Nephron progenitor cell (in vitro differentiated cells): ENCODE measurements at regions not wholly inside any gene's neighbourhood (a gene's known extent, or its start where the extent isn't known, plus 50 kb on each side); places are given as distances from the start of the nearest gene placed in this dataset.

ENCODE experiments used
- DNase-seq: peaks from one replicate; pipeline ENCODE4 v3.0.0; 2021
- H3K27ac Mint-ChIP-seq: 2 replicates; pipeline ENCODE4 v1.8.0; 2021; ENCODE audit warnings: mild to moderate bottlenecking, moderate library complexity, mixed read lengths
- H3K27me3 Mint-ChIP-seq: 2 replicates; pipeline ENCODE4 v1.8.0; 2021; ENCODE audit warnings: mild to moderate bottlenecking, low read depth, mixed read lengths; ENCODE audit not compliant: poor library complexity
- H3K36me3 Mint-ChIP-seq: 2 replicates; pipeline ENCODE4 v1.8.0; 2021; ENCODE audit warnings: low read depth, mixed read lengths
- H3K4me1 Mint-ChIP-seq: 2 replicates; pipeline ENCODE4 v1.8.0; 2021; ENCODE audit warnings: mixed read lengths
- H3K4me3 Mint-ChIP-seq: 2 replicates; pipeline ENCODE4 v1.8.0; 2021; ENCODE audit warnings: mild to moderate bottlenecking, moderate library complexity, mixed read lengths
- H3K9me3 Mint-ChIP-seq: 2 replicates; pipeline ENCODE4 v1.8.0; 2021; ENCODE audit warnings: mild to moderate bottlenecking, moderate library complexity, mixed read lengths
- TF ChIP-seq, protein P1 (sequence below): fragments of 200-600 bp; sonication (generic); IDR thresholded peaks from 2 replicates; pipeline ENCODE4 v1.5.0; 2021; ENCODE audit warnings: antibody characterized with exemption

DNA sequence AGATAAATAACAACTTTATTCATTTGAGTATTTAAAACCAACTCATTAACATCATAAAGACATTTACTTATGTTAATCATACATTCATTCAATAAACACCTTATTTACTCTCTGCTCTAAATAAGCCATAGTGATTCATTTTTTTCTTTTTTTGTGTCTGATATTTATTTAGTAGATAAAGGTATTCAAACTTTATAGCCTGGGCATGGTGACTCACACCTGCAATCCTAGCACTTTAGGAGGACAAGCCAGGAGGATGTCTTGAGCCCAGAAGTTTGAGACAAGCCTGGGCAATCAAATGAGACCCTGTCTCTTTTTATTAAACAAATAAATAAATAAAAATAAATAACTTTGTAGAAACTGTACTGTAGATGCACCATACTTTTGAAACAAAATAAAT is 771.3 kb upstream of the PCDH7 start:
- DNase-seq: no peak
- TF ChIP-seq, protein P1, sequence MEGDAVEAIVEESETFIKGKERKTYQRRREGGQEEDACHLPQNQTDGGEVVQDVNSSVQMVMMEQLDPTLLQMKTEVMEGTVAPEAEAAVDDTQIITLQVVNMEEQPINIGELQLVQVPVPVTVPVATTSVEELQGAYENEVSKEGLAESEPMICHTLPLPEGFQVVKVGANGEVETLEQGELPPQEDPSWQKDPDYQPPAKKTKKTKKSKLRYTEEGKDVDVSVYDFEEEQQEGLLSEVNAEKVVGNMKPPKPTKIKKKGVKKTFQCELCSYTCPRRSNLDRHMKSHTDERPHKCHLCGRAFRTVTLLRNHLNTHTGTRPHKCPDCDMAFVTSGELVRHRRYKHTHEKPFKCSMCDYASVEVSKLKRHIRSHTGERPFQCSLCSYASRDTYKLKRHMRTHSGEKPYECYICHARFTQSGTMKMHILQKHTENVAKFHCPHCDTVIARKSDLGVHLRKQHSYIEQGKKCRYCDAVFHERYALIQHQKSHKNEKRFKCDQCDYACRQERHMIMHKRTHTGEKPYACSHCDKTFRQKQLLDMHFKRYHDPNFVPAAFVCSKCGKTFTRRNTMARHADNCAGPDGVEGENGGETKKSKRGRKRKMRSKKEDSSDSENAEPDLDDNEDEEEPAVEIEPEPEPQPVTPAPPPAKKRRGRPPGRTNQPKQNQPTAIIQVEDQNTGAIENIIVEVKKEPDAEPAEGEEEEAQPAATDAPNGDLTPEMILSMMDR: no peak
- H3K36me3 Mint-ChIP-seq: no peaks in the 10 kb centered on the region
- no peak overlapping the region for H3K4me3 Mint-ChIP-seq
- no peaks in the 10 kb centered on the region for H3K9me3 Mint-ChIP-seq
- H3K4me1 Mint-ChIP-seq: no peaks in the 10 kb centered on the region
- H3K27me3 Mint-ChIP-seq: no peaks in the 10 kb centered on the region
- H3K27ac Mint-ChIP-seq: no peak overlapping the region

DNA sequence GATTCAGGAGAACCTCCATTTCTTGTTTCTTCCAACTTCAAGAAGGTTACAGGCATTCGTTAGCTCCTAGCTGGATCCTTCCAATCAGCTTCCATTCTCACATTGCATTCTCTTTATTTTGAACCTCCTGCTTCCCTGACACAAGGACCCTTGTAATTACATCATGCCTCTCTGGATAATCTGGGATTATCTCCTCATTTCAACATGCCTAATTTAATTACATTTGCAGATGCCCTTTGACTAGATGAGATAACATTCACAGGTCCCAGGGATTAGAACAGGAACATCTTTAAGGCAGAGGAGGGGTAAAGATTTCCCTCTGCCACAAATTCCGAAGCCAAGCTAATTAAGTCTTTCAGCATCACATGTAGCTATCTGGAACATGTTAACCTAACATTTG is 753.8 kb upstream of the PCDH7 start:
- H3K4me3 Mint-ChIP-seq: no peak overlapping the region
- no peak for DNase-seq
- H3K4me1 Mint-ChIP-seq: no peaks in the 10 kb centered on the region
- TF ChIP-seq, protein P1: no peak
- H3K36me3 Mint-ChIP-seq: no peaks in the 10 kb centered on the region
- no peaks in the 10 kb centered on the region for H3K27me3 Mint-ChIP-seq
- no peaks in the 10 kb centered on the region for H3K9me3 Mint-ChIP-seq
- no peak overlapping the region for H3K27ac Mint-ChIP-seq

DNA sequence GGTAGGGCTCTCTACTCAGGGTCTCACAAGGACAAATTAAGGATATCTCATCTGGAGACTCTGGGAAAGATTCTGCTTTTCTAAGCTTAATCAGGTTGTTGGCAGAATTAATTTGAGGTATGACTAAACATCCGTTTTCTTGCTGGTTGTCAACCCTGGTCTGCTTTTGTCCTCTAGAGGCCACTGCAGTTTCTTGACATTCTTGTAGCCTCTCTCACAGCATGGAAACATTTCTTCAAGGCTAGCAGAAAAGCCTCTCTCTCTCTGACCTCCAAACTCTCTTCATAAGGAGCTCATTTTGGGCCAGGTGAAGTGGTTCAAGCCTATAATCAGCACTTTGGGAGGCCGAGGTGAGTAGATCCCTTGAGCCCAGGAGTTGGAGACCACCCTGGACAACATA is 749.5 kb upstream of the PCDH7 start:
- TF ChIP-seq, protein P1: no peak
- no peaks in the 10 kb centered on the region for H3K27me3 Mint-ChIP-seq
- no peaks in the 10 kb centered on the region for H3K36me3 Mint-ChIP-seq
- no peak overlapping the region for H3K27ac Mint-ChIP-seq
- no peak for DNase-seq
- H3K9me3 Mint-ChIP-seq: no peaks in the 10 kb centered on the region
- no peak overlapping the region for H3K4me3 Mint-ChIP-seq
- H3K4me1 Mint-ChIP-seq: no peaks in the 10 kb centered on the region

DNA sequence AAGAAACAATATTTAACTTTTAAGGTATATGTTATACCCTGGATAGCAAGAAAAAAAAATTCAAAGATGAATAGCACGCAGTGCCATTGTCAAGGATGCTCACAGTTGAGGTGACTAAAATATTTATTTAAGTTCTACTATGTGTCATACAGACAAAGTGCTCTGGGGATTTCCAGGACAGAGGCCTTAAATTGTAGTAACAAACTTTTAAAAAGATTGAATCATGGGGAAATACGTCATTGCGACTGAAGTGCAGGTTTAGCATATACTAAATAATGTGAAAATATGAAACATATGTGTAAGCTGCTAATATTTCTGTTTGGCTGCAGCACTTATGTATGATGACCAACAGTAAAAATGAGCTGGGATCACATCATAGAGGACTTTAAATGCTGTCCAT is 748.0 kb upstream of the PCDH7 start:
- H3K27me3 Mint-ChIP-seq: no peaks in the 10 kb centered on the region
- H3K4me1 Mint-ChIP-seq: no peaks in the 10 kb centered on the region
- H3K27ac Mint-ChIP-seq: no peak overlapping the region
- H3K9me3 Mint-ChIP-seq: no peaks in the 10 kb centered on the region
- TF ChIP-seq, protein P1: no peak
- no peak overlapping the region for H3K4me3 Mint-ChIP-seq
- no peak for DNase-seq
- no peaks in the 10 kb centered on the region for H3K36me3 Mint-ChIP-seq

DNA sequence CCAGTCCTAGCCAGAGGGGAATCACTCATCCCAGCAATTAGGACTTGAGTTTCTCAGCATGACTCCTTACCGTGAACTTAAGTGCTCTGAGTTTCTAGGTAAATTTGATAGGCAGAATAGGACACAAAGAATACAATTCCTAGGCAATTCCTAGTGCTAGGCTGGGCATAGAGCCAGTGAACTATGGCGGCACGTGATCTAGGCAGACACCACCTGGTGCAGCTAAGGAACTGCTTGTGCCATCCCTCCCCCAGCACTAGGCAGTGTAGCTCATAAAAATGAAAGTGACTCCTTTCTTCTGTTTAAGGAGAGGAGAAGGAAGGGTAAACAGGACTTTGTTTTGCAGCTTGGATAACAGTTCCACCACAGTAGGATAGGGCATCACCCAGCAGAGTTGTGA is 736.3 kb upstream of the PCDH7 start:
- TF ChIP-seq, protein P1: no peak
- H3K4me1 Mint-ChIP-seq: no peaks in the 10 kb centered on the region

DNA sequence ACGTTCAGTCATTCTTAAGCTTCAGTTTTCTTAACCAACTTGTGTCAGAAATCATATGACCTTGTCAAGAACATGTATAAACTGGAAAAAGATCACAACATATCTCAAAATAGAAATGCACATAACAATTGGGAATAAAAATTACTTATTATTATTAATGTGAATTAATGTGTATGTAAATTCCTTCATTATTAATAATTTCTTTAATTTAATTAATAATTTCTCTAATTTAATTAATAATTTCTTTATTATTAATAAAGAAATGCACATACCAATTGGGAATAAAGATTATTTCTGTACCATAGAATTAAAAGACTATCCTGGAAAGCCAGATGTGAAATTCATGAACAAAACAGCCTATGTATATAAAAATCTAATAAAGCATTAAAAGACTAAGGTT is 718.5 kb upstream of the PCDH7 start:
- no peak for DNase-seq
- Mint-ChIP-seq H3K4me3 (no peak overlapping the region), H3K27me3 (no peaks in the 10 kb centered on the region), H3K36me3 (no peaks in the 10 kb centered on the region), H3K27ac (no peak overlapping the region), H3K9me3 (no peaks in the 10 kb centered on the region), H3K4me1 (no peaks in the 10 kb centered on the region)
- TF ChIP-seq, protein P1: no peak

More for the DNA sequence above, 736.3 kb upstream of the PCDH7 start:
- no peak overlapping the region for H3K27ac Mint-ChIP-seq
- no peak for DNase-seq
- no peak overlapping the region for H3K4me3 Mint-ChIP-seq
- no peaks in the 10 kb centered on the region for H3K36me3 Mint-ChIP-seq
- H3K27me3 Mint-ChIP-seq: no peaks in the 10 kb centered on the region
- H3K9me3 Mint-ChIP-seq: no peaks in the 10 kb centered on the region
